GM13976 (cell line): ENCODE measurements at regions not wholly inside any gene's neighbourhood (a gene's known extent, or its start where the extent isn't known, plus 50 kb on each side); places are given as distances from the start of the nearest gene placed in this dataset.

Experiments
- DNase-seq: peaks from one replicate; pipeline ENCODE4 v3.0.0; 2012; ENCODE audit warnings: low spot score
- in situ Hi-C: fragments of 300-500 bp; cut with MboI; formaldehyde crosslinking; loops from one replicate; pipeline ENCODE4 v1.12.0; 2022; ENCODE audit warnings: low sequenced_read_pairs, mixed read lengths, inconsistent platforms; ENCODE audit not compliant: unreplicated experiment
- TF ChIP-seq, protein P1 (sequence below): IDR thresholded peaks from 2 replicates; pipeline ENCODE4 v1.5.1; 2012; ENCODE audit warnings: borderline replicate concordance, mild to moderate bottlenecking; ENCODE audit not compliant: insufficient read depth; ENCODE audit errors: extremely low read depth, missing control alignments, control extremely low read depth

GRCh38 chr2:16296038-16296290 is 355.6 kb downstream of the MYCN start:
- TF ChIP-seq, protein P1, sequence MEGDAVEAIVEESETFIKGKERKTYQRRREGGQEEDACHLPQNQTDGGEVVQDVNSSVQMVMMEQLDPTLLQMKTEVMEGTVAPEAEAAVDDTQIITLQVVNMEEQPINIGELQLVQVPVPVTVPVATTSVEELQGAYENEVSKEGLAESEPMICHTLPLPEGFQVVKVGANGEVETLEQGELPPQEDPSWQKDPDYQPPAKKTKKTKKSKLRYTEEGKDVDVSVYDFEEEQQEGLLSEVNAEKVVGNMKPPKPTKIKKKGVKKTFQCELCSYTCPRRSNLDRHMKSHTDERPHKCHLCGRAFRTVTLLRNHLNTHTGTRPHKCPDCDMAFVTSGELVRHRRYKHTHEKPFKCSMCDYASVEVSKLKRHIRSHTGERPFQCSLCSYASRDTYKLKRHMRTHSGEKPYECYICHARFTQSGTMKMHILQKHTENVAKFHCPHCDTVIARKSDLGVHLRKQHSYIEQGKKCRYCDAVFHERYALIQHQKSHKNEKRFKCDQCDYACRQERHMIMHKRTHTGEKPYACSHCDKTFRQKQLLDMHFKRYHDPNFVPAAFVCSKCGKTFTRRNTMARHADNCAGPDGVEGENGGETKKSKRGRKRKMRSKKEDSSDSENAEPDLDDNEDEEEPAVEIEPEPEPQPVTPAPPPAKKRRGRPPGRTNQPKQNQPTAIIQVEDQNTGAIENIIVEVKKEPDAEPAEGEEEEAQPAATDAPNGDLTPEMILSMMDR: no peak
- DNase-seq: no peak
- in situ Hi-C loops: no loop called here

- TF ChIP-seq, protein P1: no peak
- in situ Hi-C loops: no loop called here
- no peak for DNase-seq
Observed at GRCh38 chr2:16294791-16295190, 354.4 kb downstream of the MYCN start.

- TF ChIP-seq, protein P1: no peak
- DNase-seq: no peak
- in situ Hi-C loops: no loop called here
Observed at GRCh38 chr2:16293871-16294270, 353.5 kb downstream of the MYCN start.

DNA sequence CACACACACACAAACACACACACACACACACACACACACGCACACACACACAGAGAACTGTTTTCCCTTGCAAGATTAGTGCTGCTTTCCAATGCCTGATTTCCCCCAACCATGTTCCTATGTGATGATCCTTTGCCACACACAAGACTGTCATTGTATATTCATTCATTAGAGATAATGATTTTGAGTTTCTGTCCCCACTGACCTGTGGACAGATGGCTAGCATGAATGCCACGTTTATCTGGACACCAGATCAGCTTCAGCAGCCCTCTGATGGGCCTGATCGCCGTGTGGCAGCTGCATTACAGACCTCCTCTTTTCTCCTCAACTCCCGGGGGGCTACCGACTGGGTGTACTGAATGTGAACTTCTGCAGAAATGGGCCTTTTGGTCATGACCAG is 353.0 kb downstream of the MYCN start:
- in situ Hi-C loops: no loop called here
- TF ChIP-seq, protein P1: no peak
- DNase-seq: no peak

GRCh38 chr2:16291731-16292550 is 351.6 kb downstream of the MYCN start:
- no peak for DNase-seq
- TF ChIP-seq, protein P1: no peak
- in situ Hi-C loops: no loop called here

DNA sequence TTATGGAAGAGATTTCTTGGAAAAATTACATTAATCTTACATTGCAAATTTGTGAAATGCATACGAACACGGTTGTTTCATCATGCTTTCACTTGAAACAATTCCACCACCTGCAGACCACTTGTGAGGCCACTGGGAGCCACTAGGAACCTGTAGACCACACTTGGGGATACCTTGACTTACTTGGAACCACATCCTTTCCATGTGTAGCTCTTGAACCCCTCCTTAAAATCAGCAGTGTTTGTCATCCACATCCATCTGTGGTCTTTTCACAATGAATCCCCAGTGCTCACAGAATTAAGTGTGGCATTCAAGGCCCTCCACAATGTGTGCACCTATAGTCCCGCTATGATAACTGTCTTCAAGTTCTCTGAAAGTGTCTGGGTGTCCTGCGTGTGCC is 350.9 kb downstream of the MYCN start:
- in situ Hi-C loops: no loop called here
- TF ChIP-seq, protein P1: no peak
- DNase-seq: no peak
